T-cell (primary cell): ENCODE measurements at regions not wholly inside any gene's neighbourhood (a gene's known extent, or its start where the extent isn't known, plus 50 kb on each side); places are given as distances from the start of the nearest gene placed in this dataset.

Source experiments
- ATAC-seq, 4 experiments: fragments of 200-7000 bp in 3 of 4; fragments of 150-1000 bp in 1 of 4; cut with Tn5 transposase; replicated peaks in 1 of 4; 1 replicate in 3 of 4; 2 replicates in 1 of 4; pipeline ENCODE4 v1.10.0; 2021; ENCODE audit warnings: moderate library complexity in 3 of 4, mild to moderate bottlenecking in 2 of 4, moderate number of reproducible peaks in 1 of 4
- CTCF ChIA-PET, 2 donors: fragments of 300-600 bp; sonication (Branson Sonifier 250); formaldehyde crosslinking; loops; one replicate each; lab custom pipeline; 2022; ENCODE audit warnings: antibody characterized with exemption in 2 of 2; lab: Charles Lee
- POLR2A ChIA-PET, 2 donors: fragments of 300-600 bp; sonication (Branson Sonifier 250); formaldehyde crosslinking; loops; one replicate each; lab custom pipeline; 2022; ENCODE audit warnings: antibody characterized with exemption in 2 of 2; lab: Charles Lee
- DNase-seq, 35 experiments: peaks; one replicate each; pipeline versions ENCODE4 v3.0.0 to v3.0.0-alpha.2; 2013 to 2023
- H3K27ac ChIP-seq: one replicate; pipeline ENCODE4 v1.5.1; 2013; ENCODE audit warnings: low read length
- H3K27me3 ChIP-seq, 2 experiments: replicated peaks in 1 of 2; 1 replicate in 1 of 2; 2 replicates in 1 of 2; pipeline versions ENCODE4 v1.6.1 to v1.7.0; 2013; ENCODE audit warnings: low read length in 1 of 2, mixed read lengths in 1 of 2; ENCODE audit not compliant: control insufficient read depth in 2 of 2, insufficient read depth in 2 of 2; ENCODE audit errors: extremely low read depth in 1 of 2
- H3K36me3 ChIP-seq, 2 donors: 1 replicate in 1 of 2; 2 replicates in 1 of 2; pipeline versions ENCODE4 v1.6.1 to v1.7.0; 2013; ENCODE audit warnings: low read length in 1 of 2; ENCODE audit not compliant: control insufficient read depth in 2 of 2, insufficient read depth in 1 of 2; ENCODE audit errors: extremely low read depth in 1 of 2
- H3K4me1 ChIP-seq, 2 experiments: 1 replicate in 1 of 2; 2 replicates in 1 of 2; pipeline versions ENCODE4 v1.6.1 to v1.7.0; 2013; ENCODE audit warnings: low read length in 2 of 2, mixed read lengths in 1 of 2; ENCODE audit not compliant: insufficient read depth in 2 of 2, control insufficient read depth in 1 of 2; ENCODE audit errors: extremely low read depth in 1 of 2
- H3K4me3 ChIP-seq, 2 donors: 1 replicate in 1 of 2; 2 replicates in 1 of 2; pipeline versions ENCODE4 v1.5.1 to v1.7.0; 2013; ENCODE audit warnings: mild to moderate bottlenecking in 2 of 2, low read length in 1 of 2, moderate library complexity in 1 of 2; ENCODE audit not compliant: control insufficient read depth in 1 of 2; ENCODE audit errors: extremely low read depth in 1 of 2
- H3K9me3 ChIP-seq: 2 replicates; pipeline ENCODE4 v1.7.0; 2013
- H3K27ac Mint-ChIP-seq, 2 donors: one replicate each; pipeline ENCODE4 v1.8.0; 2020 to 2021; ENCODE audit warnings: mild to moderate bottlenecking in 2 of 2, mixed read lengths in 2 of 2
- H3K27me3 Mint-ChIP-seq, 2 donors: one replicate each; pipeline ENCODE4 v1.8.0; 2021 to 2022; ENCODE audit warnings: mixed read lengths in 2 of 2
- H3K36me3 Mint-ChIP-seq: one replicate; pipeline ENCODE4 v1.8.0; 2021; ENCODE audit warnings: mixed read lengths
- H3K4me1 Mint-ChIP-seq, 3 donors: one replicate each; pipeline ENCODE4 v1.8.0; 2020 to 2022; ENCODE audit warnings: mixed read lengths in 3 of 3, mild to moderate bottlenecking in 1 of 3
- H3K4me3 Mint-ChIP-seq, 3 donors: one replicate each; pipeline ENCODE4 v1.8.0; 2020 to 2022; ENCODE audit warnings: mild to moderate bottlenecking in 3 of 3, mixed read lengths in 3 of 3, moderate library complexity in 3 of 3
- H3K9me3 Mint-ChIP-seq, 3 donors: one replicate each; pipeline ENCODE4 v1.8.0; 2020 to 2022; ENCODE audit warnings: mixed read lengths in 3 of 3
- WGBS: methylation state at CpG from one replicate; pipeline ENCODE4 v1.1.5; 2013; ENCODE audit warnings: missing lambda C conversion rate; ENCODE audit not compliant: insufficient coverage; 5-methylcytosine and 5-hydroxymethylcytosine counted together

- Histone ChIP-seq H3K27ac (no peak overlapping the region), H3K9me3 (no peaks in the 10 kb centered on the region), H3K36me3 (no peaks in the 10 kb centered on the region), H3K4me1 (no peaks in the 10 kb centered on the region), H3K4me3 (no peak overlapping the region), H3K27me3 (no peaks in the 10 kb centered on the region)
- no peak overlapping the region for H3K27ac Mint-ChIP-seq
- no peaks in the 10 kb centered on the region for H3K36me3 Mint-ChIP-seq
- CTCF ChIA-PET: no interaction called here
- H3K27me3 Mint-ChIP-seq: no peaks in the 10 kb centered on the region
- H3K9me3 Mint-ChIP-seq: peaks cover 13 to 23% (median 18%) of the 10 kb centered on the region in 3 donors
- no peaks in the 10 kb centered on the region for H3K4me1 Mint-ChIP-seq
- no peak for DNase-seq
- POLR2A ChIA-PET: no interaction called here
- no peak overlapping the region for H3K4me3 Mint-ChIP-seq
- 56% methylated on average over 1 of the region's 2 CpGs for WGBS
- ATAC-seq: no peak
These were observed 448.1 kb downstream of the DCDC2C start for GRCh38 chr2:4151521-4151920.

- Mint-ChIP-seq H3K27ac (no peak overlapping the region), H3K27me3 (no peaks in the 10 kb centered on the region), H3K4me1 (no peaks in the 10 kb centered on the region), H3K36me3 (no peaks in the 10 kb centered on the region), H3K9me3 (peaks cover 13 to 24% (median 21%) of the 10 kb centered on the region in 3 donors), H3K4me3 (no peak overlapping the region)
- no peak overlapping the region for H3K27ac ChIP-seq
- H3K4me1 ChIP-seq: no peaks in the 10 kb centered on the region
- POLR2A ChIA-PET: no interaction called here
- WGBS: no CpG with 5 or more reads among the region's 1 CpG
- no peak for DNase-seq
- no peak for ATAC-seq
- no peaks in the 10 kb centered on the region for H3K27me3 ChIP-seq
- no peaks in the 10 kb centered on the region for H3K36me3 ChIP-seq
- H3K9me3 ChIP-seq: no peaks in the 10 kb centered on the region
- no peak overlapping the region for H3K4me3 ChIP-seq
- CTCF ChIA-PET: no interaction called here
These were observed 448.7 kb downstream of the DCDC2C start for GRCh38 chr2:4152051-4152450.

GRCh38 chr2:4168834-4169233 lies 465.5 kb downstream of the DCDC2C start:
- H3K9me3 ChIP-seq: no peaks in the 10 kb centered on the region
- 67% methylated on average over 1 of the region's 2 CpGs for WGBS
- ChIA-PET CTCF (no interaction called here), POLR2A (no interaction called here)
- ATAC-seq (no peak), DNase-seq (no peak)
- Mint-ChIP-seq H3K4me3 (no peak overlapping the region), H3K27me3 (no peaks in the 10 kb centered on the region), H3K4me1 (no peaks in the 10 kb centered on the region), H3K36me3 (no peaks in the 10 kb centered on the region), H3K27ac (no peak overlapping the region), H3K9me3 (peaks cover 25 to 65% (median 39%) of the 10 kb centered on the region in 3 donors)
- H3K4me1 ChIP-seq: no peaks in the 10 kb centered on the region
- no peaks in the 10 kb centered on the region for H3K36me3 ChIP-seq
- no peak overlapping the region for H3K27ac ChIP-seq
- H3K27me3 ChIP-seq: no peaks in the 10 kb centered on the region
- H3K4me3 ChIP-seq: no peak overlapping the region

GRCh38 chr2:4174796-4175195 lies 471.4 kb downstream of the DCDC2C start:
- H3K27me3 Mint-ChIP-seq: no peaks in the 10 kb centered on the region
- H3K4me1 Mint-ChIP-seq: no peaks in the 10 kb centered on the region
- CTCF ChIA-PET: no interaction called here
- H3K27ac ChIP-seq: no peak overlapping the region
- no peaks in the 10 kb centered on the region for H3K9me3 ChIP-seq
- no peaks in the 10 kb centered on the region for H3K36me3 Mint-ChIP-seq
- no peak overlapping the region for H3K4me3 Mint-ChIP-seq
- 40% methylated on average over 2 of the region's 6 CpGs for WGBS
- H3K27ac Mint-ChIP-seq: no peak overlapping the region
- H3K4me3 ChIP-seq: no peak overlapping the region
- DNase-seq: no peak
- H3K9me3 Mint-ChIP-seq: peaks cover 24 to 53% (median 44%) of the 10 kb centered on the region in 3 donors
- H3K4me1 ChIP-seq: no peaks in the 10 kb centered on the region
- H3K36me3 ChIP-seq: no peaks in the 10 kb centered on the region
- no peak for ATAC-seq
- no peaks in the 10 kb centered on the region for H3K27me3 ChIP-seq
- POLR2A ChIA-PET: no interaction called here

- no peak for ATAC-seq
- Histone ChIP-seq H3K4me1 (no peaks in the 10 kb centered on the region), H3K4me3 (no peak overlapping the region), H3K9me3 (no peaks in the 10 kb centered on the region), H3K27me3 (no peaks in the 10 kb centered on the region), H3K27ac (no peak overlapping the region), H3K36me3 (no peaks in the 10 kb centered on the region)
- no peaks in the 10 kb centered on the region for H3K27me3 Mint-ChIP-seq
- H3K4me3 Mint-ChIP-seq: no peak overlapping the region
- peaks cover 29 to 53% (median 49%) of the 10 kb centered on the region in 3 donors for H3K9me3 Mint-ChIP-seq
- no peak overlapping the region for H3K27ac Mint-ChIP-seq
- no peak for DNase-seq
- H3K36me3 Mint-ChIP-seq: no peaks in the 10 kb centered on the region
- POLR2A ChIA-PET: no interaction called here
- H3K4me1 Mint-ChIP-seq: no peaks in the 10 kb centered on the region
- CTCF ChIA-PET: no interaction called here
- no CpG with 5 or more reads among the region's 3 CpGs for WGBS
These were observed 472.0 kb downstream of the DCDC2C start for GRCh38 chr2:4175343-4175742.

GRCh38 chr2:4180631-4181030 lies 477.3 kb downstream of the DCDC2C start:
- H3K27me3 Mint-ChIP-seq: no peaks in the 10 kb centered on the region
- no peaks in the 10 kb centered on the region for H3K36me3 Mint-ChIP-seq
- no peak overlapping the region for H3K27ac Mint-ChIP-seq
- Histone ChIP-seq H3K9me3 (peaks cover 2% of the 10 kb centered on the region), H3K4me1 (no peaks in the 10 kb centered on the region), H3K27me3 (no peaks in the 10 kb centered on the region), H3K4me3 (no peak overlapping the region), H3K36me3 (no peaks in the 10 kb centered on the region), H3K27ac (no peak overlapping the region)
- H3K9me3 Mint-ChIP-seq: peaks cover 24 to 35% (median 24%) of the 10 kb centered on the region in 3 donors
- no peak for ATAC-seq
- DNase-seq: no peak
- POLR2A ChIA-PET: interaction anchor here in 1 of 2 donors (0.6 kb wide), 1 partner anchor 17 kb away, joined by 3 read pairs; no protein-coding TSS in a partner anchor
- CTCF ChIA-PET: no interaction called here
- H3K4me1 Mint-ChIP-seq: no peaks in the 10 kb centered on the region
- no peak overlapping the region for H3K4me3 Mint-ChIP-seq
- WGBS: no CpG with 5 or more reads among the region's 2 CpGs

- no peaks in the 10 kb centered on the region for H3K27me3 ChIP-seq
- no peaks in the 10 kb centered on the region for H3K4me1 ChIP-seq
- H3K36me3 ChIP-seq: no peaks in the 10 kb centered on the region
- no peak overlapping the region for H3K4me3 ChIP-seq
- Mint-ChIP-seq H3K36me3 (no peaks in the 10 kb centered on the region), H3K4me3 (no peak overlapping the region), H3K9me3 (peaks cover 19 to 32% (median 22%) of the 10 kb centered on the region in 3 donors), H3K27ac (no peak overlapping the region), H3K27me3 (no peaks in the 10 kb centered on the region), H3K4me1 (no peaks in the 10 kb centered on the region)
- no peak overlapping the region for H3K27ac ChIP-seq
- ChIA-PET POLR2A (interaction anchor here in 1 of 2 donors (0.6 kb wide), 1 partner anchor 17 kb away, joined by 3 read pairs; no protein-coding TSS in a partner anchor), CTCF (no interaction called here)
- DNase-seq: no peak
- 83% methylated on average over 1 of the region's 1 CpG for WGBS
- ATAC-seq: no peak
- H3K9me3 ChIP-seq: peaks cover 2% of the 10 kb centered on the region
These were observed 477.7 kb downstream of the DCDC2C start for GRCh38 chr2:4181062-4181461.
